Stimulated activated CD8-positive, alpha-beta memory T cell treated with anti-CD3 and anti-CD28 coated beads, Interleukin-4, amount 100 ng/mL, for 48 hours (primary cell): ENCODE measurements at regions not wholly inside any gene's neighbourhood (a gene's known extent, or its start where the extent isn't known, plus 50 kb on each side); places are given as distances from the start of the nearest gene placed in this dataset.
"Not testable (repeated sequence)": the region's sequence is repeated elsewhere in the genome, so short reads cannot be mapped to it uniquely, and the experiment has no call there.

Experiments used
- DNase-seq: peaks from one replicate; pipeline ENCODE4 v3.0.0-alpha.2; 2020

- no peak for DNase-seq
Measured at GRCh38 chr4:38313999-38314561, 349.9 kb upstream of the KLF3 start.

DNA sequence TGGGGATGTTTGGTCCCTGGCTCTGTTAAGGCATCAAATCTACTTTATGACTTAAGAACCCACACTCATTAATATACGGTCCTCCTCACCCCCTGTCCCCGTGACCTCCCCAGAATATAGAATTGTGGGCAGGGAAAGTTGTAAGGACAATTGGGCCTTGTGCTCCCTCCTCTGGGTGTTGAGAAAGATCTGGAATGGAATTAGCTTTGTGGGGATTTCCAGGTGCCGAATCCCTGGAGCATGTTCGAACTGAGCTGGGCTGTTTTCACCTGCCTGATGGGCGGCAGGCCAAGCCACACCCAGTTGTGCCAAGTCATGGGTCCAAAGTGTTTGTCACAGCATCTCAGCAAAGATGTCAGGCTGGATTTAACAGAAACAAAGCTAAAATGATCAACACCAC, 349.3 kb upstream of the KLF3 start:
- DNase-seq: no peak

DNA sequence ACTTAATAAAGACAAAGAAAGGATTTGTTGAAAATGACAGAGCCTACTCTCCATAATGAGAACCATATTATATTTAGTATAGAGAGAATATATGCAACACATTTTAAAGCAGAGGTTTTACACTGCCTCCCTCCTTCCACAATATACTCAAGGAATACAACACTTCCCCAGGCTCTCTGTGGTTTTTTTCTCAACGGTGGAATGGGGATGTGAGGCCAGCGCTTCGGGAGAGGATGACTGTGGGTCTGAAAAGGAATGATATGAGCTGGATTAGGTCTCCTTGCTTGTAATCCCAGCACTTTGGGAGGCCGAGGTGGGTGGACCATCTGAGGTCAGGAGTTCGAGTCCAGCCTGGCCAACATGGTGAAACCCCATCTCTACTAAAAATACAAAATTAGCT, 348.7 kb upstream of the KLF3 start:
- DNase-seq: no peak

DNA sequence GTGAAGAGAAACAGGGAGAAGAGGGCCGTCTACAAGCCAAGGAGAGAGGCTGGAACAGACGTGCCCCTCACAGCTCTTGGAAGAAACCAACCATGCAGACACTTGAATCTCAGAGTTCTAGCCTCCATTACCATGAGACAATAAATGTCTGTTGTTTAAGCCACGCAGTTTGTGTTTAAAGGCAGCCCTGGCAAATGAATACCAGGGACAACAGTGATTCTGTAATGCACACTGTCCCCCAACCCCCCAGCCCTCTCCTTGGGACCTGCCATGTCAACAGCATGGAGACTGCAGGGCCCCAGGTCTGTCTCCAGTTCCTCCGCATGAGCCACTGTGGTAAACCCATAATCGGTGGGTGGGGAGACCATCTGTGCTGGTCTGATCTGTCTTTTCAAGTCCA, 348.0 kb upstream of the KLF3 start:
- DNase-seq: no peak

DNA sequence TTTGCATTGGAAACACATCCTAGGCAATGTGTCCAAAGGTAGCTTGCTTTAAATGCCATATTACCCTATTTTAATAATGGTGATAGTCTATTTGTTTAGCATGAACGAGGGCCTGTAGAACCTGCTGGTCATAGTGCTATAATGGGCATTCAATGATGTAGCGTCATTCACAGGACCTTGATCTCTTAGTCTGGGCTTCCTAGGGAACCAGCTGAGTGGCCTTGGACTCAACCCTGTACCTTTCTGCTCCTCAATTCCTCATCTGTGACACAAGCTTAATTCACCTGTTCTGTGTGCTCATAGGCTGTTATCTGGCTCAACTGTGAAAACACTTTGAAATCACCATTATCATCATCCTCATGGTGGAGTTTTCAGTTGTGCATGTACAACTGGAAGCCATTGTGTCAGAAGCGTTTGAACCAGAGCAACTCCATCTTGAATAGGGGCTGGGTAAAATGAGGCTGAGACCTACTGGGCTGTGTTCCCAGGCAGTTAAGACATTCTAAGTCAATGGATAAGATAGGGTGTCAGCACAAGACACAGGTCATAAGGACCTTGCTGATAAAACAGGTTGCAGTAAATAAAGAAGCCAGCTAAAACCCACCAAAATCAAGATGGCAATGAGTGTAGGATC, 346.8 kb upstream of the KLF3 start:
- no peak for DNase-seq

DNA sequence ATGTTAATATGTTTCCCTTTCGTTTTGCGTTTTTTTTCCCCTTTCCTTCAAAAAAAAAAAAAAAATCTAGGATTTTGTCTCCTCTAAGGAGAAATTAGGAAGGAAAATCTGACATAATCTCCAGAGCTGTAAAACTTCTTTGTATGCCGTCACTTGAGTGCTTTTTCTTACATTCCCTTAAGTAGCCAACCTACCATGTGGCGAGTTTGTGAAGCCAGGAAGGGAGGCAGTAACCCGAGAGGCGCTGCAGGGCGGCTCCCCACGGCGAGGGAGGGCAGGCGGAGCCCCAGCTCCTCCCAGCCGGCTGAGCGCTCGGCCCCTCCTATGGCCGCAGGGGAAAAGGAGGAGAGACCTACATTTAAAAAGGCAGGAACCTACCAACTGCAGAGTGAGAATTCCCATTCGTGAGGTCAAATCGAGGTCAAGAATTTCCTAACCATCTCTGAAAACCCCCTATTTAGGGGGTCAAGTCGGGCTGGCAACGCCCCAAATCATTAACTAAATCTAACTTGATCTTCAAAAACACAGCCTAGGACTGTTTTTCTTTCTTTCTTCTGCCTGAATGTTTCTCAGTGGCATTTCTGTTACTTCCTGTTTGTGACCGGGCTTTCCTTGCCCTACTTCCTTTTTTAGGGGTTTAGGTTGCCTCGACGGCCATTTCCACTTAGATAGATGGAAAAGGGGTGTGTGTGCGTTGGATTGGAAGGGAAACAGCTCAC, 345.1 kb upstream of the KLF3 start:
- peak; percentile 79 for DNase-seq

GRCh38 chr4:38319456-38320342, 344.3 kb upstream of the KLF3 start:
- peak; percentile 100 for DNase-seq

GRCh38 chr4:38320343-38320695, 343.7 kb upstream of the KLF3 start:
- no peak for DNase-seq

GRCh38 chr4:38320833-38321232, 343.2 kb upstream of the KLF3 start:
- no peak for DNase-seq

DNA sequence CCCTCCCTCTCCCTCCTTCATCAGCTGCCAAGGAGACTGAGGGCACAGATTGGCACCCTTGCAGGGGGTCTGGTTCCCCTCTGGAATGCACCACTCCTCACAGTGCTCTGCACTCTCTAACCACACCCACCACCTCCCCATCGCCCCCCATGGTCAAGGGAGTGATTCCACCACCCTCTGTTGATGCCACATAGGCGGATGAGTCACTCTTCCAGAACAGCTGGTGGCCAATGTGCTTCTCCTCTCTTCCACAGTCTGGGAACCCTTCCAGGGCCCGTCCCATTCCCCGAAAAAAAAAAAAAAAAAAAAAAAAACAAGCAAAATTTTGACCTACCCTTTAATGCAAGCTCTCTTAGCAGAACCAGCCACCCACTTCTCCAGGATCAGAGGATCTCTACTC, 341.3 kb upstream of the KLF3 start:
- no peak for DNase-seq

GRCh38 chr4:38323141-38323641, 340.8 kb upstream of the KLF3 start:
- no peak for DNase-seq

DNA sequence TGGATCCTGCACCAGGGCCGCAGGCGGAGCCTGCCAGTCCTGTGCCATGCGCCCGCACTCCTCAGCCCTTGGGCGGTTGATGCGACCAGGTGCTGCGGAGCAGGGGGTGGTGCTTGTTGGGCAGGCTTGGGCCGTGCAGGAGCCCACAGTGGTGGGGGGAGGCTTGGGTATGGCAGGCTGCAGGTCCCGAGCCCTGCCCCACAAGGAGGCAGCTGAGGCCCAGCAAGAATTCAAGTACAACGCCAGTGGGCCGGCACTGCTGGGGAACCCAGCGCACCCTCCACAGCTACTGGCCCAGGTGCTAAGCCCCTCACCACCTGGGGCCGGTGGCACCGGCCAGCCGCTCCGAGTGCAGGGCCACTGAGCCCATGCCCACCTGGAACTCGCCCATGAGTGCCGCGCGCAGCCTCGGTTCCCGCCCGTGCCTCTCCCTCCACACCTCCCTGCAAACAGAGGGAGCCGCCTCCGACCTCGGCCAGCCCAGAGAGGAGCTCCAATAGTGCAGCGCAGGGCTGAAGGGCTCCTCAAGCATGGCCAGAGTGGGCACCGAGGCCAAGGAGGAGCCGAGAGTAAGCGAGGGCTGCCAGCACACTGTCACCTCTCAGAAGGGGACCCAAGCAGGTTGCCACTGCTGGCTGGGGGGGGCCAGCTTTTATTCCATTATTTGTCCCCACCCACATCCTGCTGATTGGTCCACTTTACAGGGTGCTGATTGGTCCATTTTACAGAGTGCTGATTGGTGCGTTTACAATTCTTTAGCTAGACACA, 339.0 kb upstream of the KLF3 start:
- DNase-seq: no peak

- DNase-seq: no peak
Measured at GRCh38 chr4:38325629-38325913, 338.4 kb upstream of the KLF3 start.

DNA sequence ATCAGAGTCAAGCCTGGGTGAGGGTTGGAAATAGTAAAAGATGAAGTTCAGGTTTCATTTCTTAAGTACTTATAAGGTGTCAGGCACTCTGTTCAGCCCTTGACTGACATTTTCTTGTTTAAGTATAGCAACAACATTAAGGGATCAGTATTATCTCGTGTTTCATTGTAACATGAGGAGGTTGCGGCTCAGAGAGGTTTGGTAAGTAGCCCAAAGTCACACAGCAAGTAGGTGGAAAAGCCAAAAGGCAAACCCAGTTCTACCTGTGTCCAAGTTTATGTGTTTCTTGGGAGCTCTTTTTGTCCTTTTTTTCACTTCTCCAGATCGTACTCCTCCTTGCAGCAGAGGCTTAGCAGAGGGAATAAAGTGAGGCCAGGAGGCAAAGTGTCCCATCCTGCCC, 337.5 kb upstream of the KLF3 start:
- DNase-seq: no peak

DNA sequence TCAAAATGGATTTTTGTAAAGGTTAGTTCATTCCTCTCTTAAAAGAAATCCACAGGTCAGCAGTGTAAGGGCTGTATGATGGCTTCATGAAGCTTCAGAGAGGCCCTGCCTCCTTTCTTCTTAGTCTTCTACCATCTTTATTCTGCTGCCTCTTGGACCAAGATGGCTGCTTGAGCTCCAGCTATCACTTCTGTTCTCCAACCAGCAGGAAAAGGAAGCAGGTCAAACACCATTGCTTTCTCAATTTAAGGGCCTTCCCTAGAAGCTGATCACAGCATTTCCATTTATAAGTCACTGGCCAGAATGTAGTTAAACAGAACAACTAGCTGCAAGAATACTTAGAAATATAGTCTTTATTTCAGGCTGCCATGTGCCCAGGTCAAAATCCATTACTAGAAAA, 336.8 kb upstream of the KLF3 start:
- DNase-seq: no peak

DNA sequence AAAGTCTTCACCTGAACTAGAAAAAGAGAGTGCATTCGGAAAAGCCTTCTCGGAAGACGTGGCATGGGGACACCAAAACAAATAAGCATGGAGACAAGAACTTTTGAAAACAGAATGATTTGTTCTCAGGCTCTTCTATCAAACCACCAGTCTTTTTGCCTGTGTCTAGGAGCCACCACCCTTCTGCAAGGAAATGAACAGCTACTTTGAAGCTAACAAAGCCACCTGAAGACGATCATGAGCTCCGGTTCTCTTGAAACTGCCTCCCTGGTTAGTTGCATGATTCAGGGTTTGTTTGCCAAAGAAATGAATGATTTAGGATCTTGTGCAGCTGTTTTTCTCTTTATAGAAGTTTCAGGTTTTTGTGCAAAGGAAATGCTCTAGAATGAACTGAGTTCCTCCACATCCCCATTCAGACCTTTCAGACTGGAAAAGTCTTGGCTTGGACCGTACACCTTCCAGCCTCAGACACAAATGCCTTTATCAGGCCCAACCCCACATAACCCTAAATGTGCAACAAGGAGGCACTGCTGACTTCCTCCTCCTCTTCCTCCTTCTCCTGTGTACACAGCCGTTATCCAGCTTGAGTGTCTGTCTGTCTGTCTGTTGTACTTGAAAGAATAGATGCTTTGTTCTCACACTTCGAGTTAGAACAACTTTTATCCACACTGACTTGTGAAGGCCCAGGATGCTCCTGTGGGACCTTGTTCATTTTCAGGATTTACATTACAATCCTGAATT, 334.8 kb upstream of the KLF3 start:
- no peak for DNase-seq

DNA sequence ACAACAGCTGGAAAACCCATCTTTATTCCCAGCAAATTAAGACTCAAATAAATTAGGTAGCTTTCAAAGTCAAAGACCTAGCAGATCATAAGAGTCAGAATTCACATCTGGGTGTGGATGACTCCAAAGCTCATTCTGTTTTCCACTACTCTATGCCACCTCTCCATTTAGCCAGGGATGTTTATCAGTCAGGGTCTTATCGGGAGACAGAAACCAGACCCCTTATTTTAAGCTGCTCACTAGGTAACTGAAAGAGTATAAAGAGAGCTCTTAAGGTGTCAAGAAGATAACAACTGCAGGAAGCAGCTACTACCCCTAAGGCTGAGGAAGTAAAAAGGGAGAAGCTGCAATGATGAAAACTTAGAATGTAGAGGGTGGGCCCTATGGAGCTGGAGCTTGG, 333.7 kb upstream of the KLF3 start:
- DNase-seq: no peak

DNA sequence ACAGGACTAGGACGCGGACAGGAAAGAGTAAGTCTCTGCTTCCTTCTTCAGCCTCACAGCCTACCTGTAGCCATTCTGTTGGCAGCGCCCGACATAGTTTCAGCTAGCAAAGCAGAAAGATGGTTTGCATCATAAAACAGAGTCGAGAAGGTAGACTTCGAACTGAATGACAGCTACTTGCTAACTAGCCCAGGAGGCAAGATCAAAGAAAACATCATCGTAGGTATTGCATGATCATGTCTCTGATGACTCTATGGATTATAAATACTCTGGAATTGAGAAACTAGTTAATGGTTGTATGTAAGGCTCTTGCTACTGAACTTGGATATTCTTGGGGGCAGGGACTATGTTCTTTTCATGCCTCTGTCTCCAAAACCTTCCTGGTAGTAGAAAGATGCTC, 333.1 kb upstream of the KLF3 start:
- DNase-seq: no peak

- DNase-seq: no peak
Measured at GRCh38 chr4:38332699-38333098, 331.3 kb upstream of the KLF3 start.

DNA sequence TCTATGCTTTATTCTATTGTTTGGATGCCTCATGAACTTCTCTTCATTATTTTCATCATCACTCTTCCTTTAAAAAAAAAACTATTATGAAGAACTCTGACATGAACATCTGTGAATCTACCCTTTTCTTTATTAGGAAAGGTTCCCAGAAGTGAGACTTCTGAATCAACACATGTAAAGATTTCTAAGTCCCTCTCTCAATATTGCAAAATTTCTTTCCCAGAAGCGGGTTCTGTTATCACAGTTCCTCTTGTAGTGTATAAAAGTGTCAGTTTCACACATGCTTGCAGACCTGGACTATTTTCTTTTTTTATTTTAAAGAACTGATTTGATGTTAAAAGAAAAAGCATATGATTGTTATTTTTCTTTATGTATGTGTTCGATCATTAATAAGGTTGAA, 330.8 kb upstream of the KLF3 start:
- DNase-seq: no peak

- DNase-seq: no peak
Measured at GRCh38 chr4:38334791-38335190, 329.2 kb upstream of the KLF3 start.

- DNase-seq: not testable (repeated sequence)
Measured at GRCh38 chr4:38338939-38339338, 325.1 kb upstream of the KLF3 start.
